AG10803 (cell line): ENCODE measurements at regions not wholly inside any gene's neighbourhood (a gene's known extent, or its start where the extent isn't known, plus 50 kb on each side); places are given as distances from the start of the nearest gene placed in this dataset.
"Not testable (repeated sequence)": the region's sequence is repeated elsewhere in the genome, so short reads cannot be mapped to it uniquely, and the experiment has no call there.

ENCODE experiments used
- DNase-seq: peaks from one replicate; pipeline ENCODE4 v3.0.0; 2010; ENCODE audit warnings: low read depth
- H3K4me3 ChIP-seq: 2 replicates; pipeline ENCODE4 v1.5.1; 2011; ENCODE audit warnings: mild to moderate bottlenecking, low read length, control low read depth
- CTCF ChIP-seq: conservative IDR thresholded peaks from 2 replicates; pipeline ENCODE4 v1.5.1; 2011; ENCODE audit warnings: mild to moderate bottlenecking, low read length, control low read depth, inconsistent platforms

- DNase-seq, result no peak
- TF ChIP-seq CTCF, result no peak
- H3K4me3 ChIP-seq, result no peak overlapping the region
Observed at GRCh38 chr4:1566838-1567518, 117.1 kb downstream of the FAM53A start.

GRCh38 chr4:1566301-1566837 is 117.7 kb downstream of the FAM53A start:
- not testable (repeated sequence) for DNase-seq, H3K4me3 ChIP-seq

- TF ChIP-seq CTCF, result no peak
- DNase-seq, result no peak
- H3K4me3 ChIP-seq, result no peak overlapping the region
Observed at GRCh38 chr4:1565598-1566295, 118.4 kb downstream of the FAM53A start.

- no peak for TF ChIP-seq CTCF
- DNase-seq, result no peak
- no peak overlapping the region for H3K4me3 ChIP-seq
Observed at GRCh38 chr4:1564535-1565375, 119.4 kb downstream of the FAM53A start.

GRCh38 chr4:1563768-1564485 is 120.2 kb downstream of the FAM53A start:
- DNase-seq, result no peak
- no peak overlapping the region for H3K4me3 ChIP-seq
- no peak for TF ChIP-seq CTCF

- no peak overlapping the region for H3K4me3 ChIP-seq
- DNase-seq, result no peak
- TF ChIP-seq CTCF, result no peak
Observed at GRCh38 chr4:1563241-1563640, 120.9 kb downstream of the FAM53A start.

GRCh38 chr4:1562771-1563170 is 121.3 kb downstream of the FAM53A start:
- no peak for TF ChIP-seq CTCF
- H3K4me3 ChIP-seq, result no peak overlapping the region
- no peak for DNase-seq
